BLaER1 (cell line): ENCODE measurements at regions not wholly inside any gene's neighbourhood (a gene's known extent, or its start where the extent isn't known, plus 50 kb on each side); places are given as distances from the start of the nearest gene placed in this dataset.
"Not testable (repeated sequence)": the region's sequence is repeated elsewhere in the genome, so short reads cannot be mapped to it uniquely, and the experiment has no call there.

Experiments
- H3K27ac ChIP-seq: shearing (Covaris generic); formaldehyde crosslinking; 2 replicates; pipeline ENCODE4 v1.8.1; 2022
- H3K27me3 ChIP-seq: shearing (Covaris generic); formaldehyde crosslinking; 2 replicates; pipeline ENCODE4 v1.8.1; 2022
- H3K36me3 ChIP-seq: shearing (Covaris generic); formaldehyde crosslinking; 2 replicates; pipeline ENCODE4 v1.8.1; 2022
- H3K4me1 ChIP-seq: shearing (Covaris generic); formaldehyde crosslinking; 2 replicates; pipeline ENCODE4 v1.8.1; 2022
- H3K4me2 ChIP-seq: shearing (Covaris generic); formaldehyde crosslinking; 2 replicates; pipeline ENCODE4 v1.8.1; 2022
- H3K4me3 ChIP-seq: shearing (Covaris generic); formaldehyde crosslinking; 2 replicates; pipeline ENCODE4 v1.8.1; 2022
- H3K9ac ChIP-seq: shearing (Covaris generic); formaldehyde crosslinking; 2 replicates; pipeline ENCODE4 v1.8.1; 2022
- H3K9me3 ChIP-seq: shearing (Covaris generic); formaldehyde crosslinking; 2 replicates; pipeline ENCODE4 v1.8.1; 2022
- H4K20me1 ChIP-seq: shearing (Covaris generic); formaldehyde crosslinking; 2 replicates; pipeline ENCODE4 v1.8.1; 2022
- Cebpa-rat ChIP-seq: shearing (Covaris generic); IDR thresholded peaks from 2 replicates; pipeline ENCODE4 v1.8.1; 2022

DNA sequence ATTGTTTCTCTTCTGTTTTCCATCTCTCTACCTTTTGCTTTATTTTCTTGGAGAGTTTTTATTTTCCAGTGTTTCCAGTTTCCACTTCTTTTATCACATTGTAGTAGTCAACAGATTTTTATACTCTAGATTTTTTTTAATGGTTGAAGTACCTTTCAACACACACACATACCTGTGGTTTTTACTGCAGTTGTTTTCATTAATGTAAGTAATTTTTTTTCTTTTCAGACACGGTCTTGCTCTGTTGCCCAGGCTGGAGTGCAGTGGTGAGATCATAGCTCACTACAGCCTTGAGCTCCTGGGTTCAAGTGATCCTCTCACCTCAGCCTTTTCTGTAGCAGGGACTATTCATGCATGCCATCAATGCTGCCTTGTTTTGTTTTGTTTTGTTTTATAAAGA, 472.5 kb upstream of the SGO1 start:
- no peaks in the 10 kb centered on the region for H4K20me1 ChIP-seq
- no peaks in the 10 kb centered on the region for H3K36me3 ChIP-seq
- H3K4me1 ChIP-seq: no peaks in the 10 kb centered on the region
- H3K9me3 ChIP-seq: no peaks in the 10 kb centered on the region
- H3K4me2 ChIP-seq: no peak overlapping the region
- H3K9ac ChIP-seq: no peak overlapping the region
- no peak overlapping the region for H3K4me3 ChIP-seq
- H3K27ac ChIP-seq: no peak overlapping the region
- TF ChIP-seq Cebpa-rat: no peak
- H3K27me3 ChIP-seq: no peaks in the 10 kb centered on the region

DNA sequence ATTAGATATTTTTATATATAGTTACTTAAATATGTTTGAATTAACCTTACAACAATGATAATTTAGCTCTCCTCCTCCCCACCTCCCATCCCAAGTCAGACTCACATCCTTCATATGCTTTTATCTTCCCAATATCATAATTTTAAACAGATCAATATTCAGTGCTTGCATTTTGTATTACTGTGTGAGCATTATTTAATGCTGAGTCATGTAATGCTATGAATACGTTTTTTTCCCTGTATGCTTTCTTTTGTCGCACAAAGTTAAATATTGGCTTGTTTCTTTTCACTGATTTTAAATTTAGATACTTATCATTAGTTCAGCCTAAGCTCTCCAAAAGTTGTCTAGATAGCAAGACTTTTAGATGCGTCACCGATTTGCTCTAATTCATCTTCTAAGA, 471.6 kb upstream of the SGO1 start:
- no peaks in the 10 kb centered on the region for H3K27me3 ChIP-seq
- no peak overlapping the region for H3K4me2 ChIP-seq
- no peak overlapping the region for H3K9ac ChIP-seq
- no peaks in the 10 kb centered on the region for H3K36me3 ChIP-seq
- no peak for TF ChIP-seq Cebpa-rat
- H3K27ac ChIP-seq: no peak overlapping the region
- H3K4me1 ChIP-seq: no peaks in the 10 kb centered on the region
- no peaks in the 10 kb centered on the region for H3K9me3 ChIP-seq
- no peaks in the 10 kb centered on the region for H4K20me1 ChIP-seq
- no peak overlapping the region for H3K4me3 ChIP-seq

DNA sequence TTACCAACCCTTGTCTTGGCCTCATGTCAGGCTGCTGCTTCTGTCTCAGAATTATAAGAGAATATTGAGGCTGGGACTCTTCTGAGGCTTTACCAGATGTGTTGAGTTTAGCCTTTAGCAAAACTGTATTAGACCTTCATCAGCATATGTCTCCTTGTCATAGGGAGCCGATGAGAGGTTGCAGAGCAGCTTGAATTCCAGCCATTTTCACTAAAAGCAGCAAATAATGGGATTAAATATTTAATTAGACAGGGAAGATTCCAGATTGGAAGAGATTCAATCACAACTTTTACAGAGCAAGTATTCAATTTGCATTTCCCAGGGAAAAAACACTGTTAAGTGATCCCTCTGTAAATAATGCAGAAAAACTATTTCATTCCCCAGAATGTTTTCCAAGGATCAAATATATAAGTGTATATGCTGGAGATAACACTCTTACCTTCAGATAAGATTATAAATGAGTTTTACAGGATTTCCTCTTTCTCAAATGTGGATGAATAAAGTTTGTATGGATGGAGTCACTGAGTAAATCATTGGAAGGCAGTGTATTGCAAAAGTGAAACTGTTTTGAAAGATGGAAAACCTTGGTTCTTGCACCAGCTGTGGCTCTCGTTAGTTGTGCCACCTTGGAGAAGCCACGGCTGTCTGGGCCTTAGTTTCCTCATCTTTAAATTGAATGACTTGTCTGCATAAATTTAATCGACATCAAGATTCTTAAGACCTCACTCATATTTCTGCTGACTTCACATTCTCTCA, 466.4 kb upstream of the SGO1 start:
- H3K27ac ChIP-seq: no peak overlapping the region
- no peak overlapping the region for H3K4me2 ChIP-seq
- no peak for TF ChIP-seq Cebpa-rat
- H3K9me3 ChIP-seq: no peaks in the 10 kb centered on the region
- no peaks in the 10 kb centered on the region for H3K27me3 ChIP-seq
- H3K36me3 ChIP-seq: no peaks in the 10 kb centered on the region
- no peaks in the 10 kb centered on the region for H3K4me1 ChIP-seq
- no peak overlapping the region for H3K9ac ChIP-seq
- no peaks in the 10 kb centered on the region for H4K20me1 ChIP-seq
- H3K4me3 ChIP-seq: no peak overlapping the region

DNA sequence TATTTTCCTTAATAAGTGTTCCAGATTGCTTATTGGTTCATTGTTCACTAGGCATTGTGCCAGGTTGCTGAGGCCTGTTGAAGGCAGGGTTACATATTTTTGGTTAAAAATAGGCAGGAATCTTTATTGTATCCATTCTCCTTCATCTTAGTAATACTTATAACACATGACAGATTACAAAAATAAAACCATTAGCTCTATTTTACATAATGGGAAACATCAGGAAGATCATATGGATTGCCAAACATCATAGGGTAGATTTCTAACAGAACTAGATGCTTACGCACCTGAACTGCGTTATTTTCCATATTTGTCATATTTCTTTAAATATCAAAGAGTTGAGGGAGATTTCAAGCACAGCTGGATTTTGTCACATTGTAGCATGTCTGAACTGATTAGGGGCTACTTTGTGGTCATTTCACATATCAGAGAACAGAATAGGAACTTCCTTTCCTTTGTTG, 462.9 kb upstream of the SGO1 start:
- H3K9ac ChIP-seq: no peak overlapping the region
- H3K36me3 ChIP-seq: no peaks in the 10 kb centered on the region
- H3K27me3 ChIP-seq: no peaks in the 10 kb centered on the region
- no peaks in the 10 kb centered on the region for H4K20me1 ChIP-seq
- H3K4me2 ChIP-seq: no peak overlapping the region
- TF ChIP-seq Cebpa-rat: no peak
- H3K4me3 ChIP-seq: no peak overlapping the region
- no peak overlapping the region for H3K27ac ChIP-seq
- H3K4me1 ChIP-seq: no peaks in the 10 kb centered on the region
- no peaks in the 10 kb centered on the region for H3K9me3 ChIP-seq

DNA sequence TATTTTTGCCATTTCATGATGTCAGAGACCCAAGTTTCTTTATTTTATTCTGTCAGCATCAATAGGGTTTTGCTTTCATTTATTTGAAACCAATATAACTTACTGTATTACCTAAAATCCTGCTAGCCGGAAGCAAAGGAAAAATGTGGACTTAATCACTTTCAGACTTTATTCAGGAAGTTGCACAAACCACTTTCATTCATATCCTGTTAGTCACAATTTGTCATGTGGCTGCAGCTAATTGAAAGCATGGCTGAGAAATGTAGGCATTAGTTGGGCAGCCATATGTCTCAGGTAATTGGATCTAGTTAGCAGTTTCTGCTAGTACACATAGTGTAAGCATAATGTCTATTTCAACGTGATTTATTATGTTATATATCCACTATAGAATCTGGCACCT, 462.3 kb upstream of the SGO1 start:
- no peak overlapping the region for H3K4me3 ChIP-seq

DNA sequence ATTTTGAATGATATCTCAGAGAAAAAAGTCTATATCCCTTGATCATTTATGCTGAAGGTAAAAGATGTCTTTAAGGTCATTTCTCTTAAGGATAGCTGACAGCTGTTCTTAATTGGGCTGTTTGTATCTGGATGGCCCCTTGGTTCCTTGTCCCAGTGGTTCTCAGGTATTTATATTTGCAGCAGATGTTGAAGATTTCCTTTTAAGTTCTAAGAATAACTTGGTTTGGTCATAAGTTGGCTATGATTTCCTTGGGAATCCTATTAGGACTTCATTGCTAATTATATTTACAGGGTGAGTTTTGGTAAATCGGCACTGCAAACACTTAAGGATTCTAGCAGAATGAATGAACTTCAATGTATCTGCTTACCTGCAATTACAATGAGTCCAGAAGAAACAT, 460.4 kb upstream of the SGO1 start:
- no peak for TF ChIP-seq Cebpa-rat
- Histone ChIP-seq H3K9ac (no peak overlapping the region), H3K9me3 (no peaks in the 10 kb centered on the region)

More for the DNA sequence above, 462.3 kb upstream of the SGO1 start:
- H3K4me1 ChIP-seq: no peaks in the 10 kb centered on the region
- H3K9ac ChIP-seq: no peak overlapping the region
- TF ChIP-seq Cebpa-rat: no peak
- H4K20me1 ChIP-seq: no peaks in the 10 kb centered on the region
- H3K9me3 ChIP-seq: no peaks in the 10 kb centered on the region
- no peaks in the 10 kb centered on the region for H3K27me3 ChIP-seq
- H3K36me3 ChIP-seq: no peaks in the 10 kb centered on the region
- no peak overlapping the region for H3K4me2 ChIP-seq
- no peak overlapping the region for H3K27ac ChIP-seq

DNA sequence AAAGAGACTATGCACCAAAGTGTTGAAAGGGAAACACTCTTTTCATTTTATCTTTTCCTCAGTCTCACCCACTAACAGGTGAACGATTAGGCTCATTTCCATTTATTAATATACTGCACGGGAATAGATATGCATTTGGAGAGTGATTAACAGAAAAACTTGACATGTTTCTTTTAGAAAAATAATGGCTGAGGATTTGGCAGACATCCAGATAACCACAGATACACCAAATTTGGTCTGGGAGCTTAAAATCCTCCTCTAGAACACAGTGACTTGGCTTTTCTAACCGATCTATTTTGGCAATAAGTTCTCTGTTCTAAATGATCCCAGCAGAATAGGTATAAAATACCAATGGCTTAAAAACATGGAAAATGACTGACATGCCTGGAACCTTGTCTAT, 459.3 kb upstream of the SGO1 start:
- Histone ChIP-seq H3K4me1 (no peaks in the 10 kb centered on the region), H3K4me3 (no peak overlapping the region)

More for the DNA sequence above, 460.4 kb upstream of the SGO1 start:
- no peak overlapping the region for H3K4me2 ChIP-seq
- no peak overlapping the region for H3K27ac ChIP-seq
- H3K36me3 ChIP-seq: no peaks in the 10 kb centered on the region
- no peaks in the 10 kb centered on the region for H4K20me1 ChIP-seq
- no peaks in the 10 kb centered on the region for H3K27me3 ChIP-seq
- H3K4me3 ChIP-seq: no peak overlapping the region
- no peaks in the 10 kb centered on the region for H3K4me1 ChIP-seq

DNA sequence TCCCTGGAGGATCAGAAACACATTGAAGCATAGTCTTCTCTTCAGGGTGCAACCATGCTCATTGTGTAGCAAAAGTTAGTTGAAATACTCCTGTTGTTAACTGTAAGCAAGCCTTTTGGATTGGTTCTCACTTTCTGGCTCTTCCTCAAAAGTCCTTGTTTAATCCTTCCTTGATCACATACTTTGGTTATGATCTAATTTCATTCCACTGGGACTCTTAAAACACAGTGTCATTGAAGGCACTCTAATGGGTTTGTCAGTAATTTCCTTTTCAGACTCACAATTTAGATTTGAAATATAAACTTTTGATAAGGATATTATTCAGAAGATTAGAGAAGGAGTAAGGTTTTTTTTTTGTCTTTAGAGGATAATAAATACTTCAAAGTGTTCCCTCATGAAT, 451.7 kb upstream of the SGO1 start:
- Histone ChIP-seq H3K4me1 (no peaks in the 10 kb centered on the region), H3K27ac (no peak overlapping the region)
- TF ChIP-seq Cebpa-rat: no peak

More for the DNA sequence above, 459.3 kb upstream of the SGO1 start:
- no peak overlapping the region for H3K4me2 ChIP-seq
- H3K9me3 ChIP-seq: no peaks in the 10 kb centered on the region
- no peak for TF ChIP-seq Cebpa-rat
- no peak overlapping the region for H3K9ac ChIP-seq
- no peaks in the 10 kb centered on the region for H4K20me1 ChIP-seq
- H3K27me3 ChIP-seq: no peaks in the 10 kb centered on the region
- no peak overlapping the region for H3K27ac ChIP-seq
- H3K36me3 ChIP-seq: no peaks in the 10 kb centered on the region

DNA sequence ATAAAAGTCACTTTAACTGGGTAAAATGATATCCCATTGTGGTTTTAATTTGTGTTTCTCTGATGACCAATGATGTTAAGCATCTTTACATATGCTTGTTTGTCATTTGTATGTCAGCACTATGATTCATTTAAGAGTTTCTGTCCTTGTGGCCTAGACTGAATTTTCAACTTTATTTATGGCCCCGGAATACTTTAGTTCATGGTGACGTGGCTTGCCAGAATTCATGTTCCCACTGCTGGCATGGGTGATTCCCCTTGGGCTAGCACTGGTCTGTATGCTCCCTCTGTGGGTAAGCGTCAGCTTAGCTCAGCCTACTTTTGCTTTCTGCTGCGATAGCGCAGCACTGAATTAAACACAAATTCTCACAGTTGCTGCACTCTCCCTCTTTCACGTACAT, 436.3 kb upstream of the SGO1 start:
- TF ChIP-seq Cebpa-rat: no peak
- Histone ChIP-seq H3K9ac (no peak overlapping the region), H4K20me1 (no peaks in the 10 kb centered on the region), H3K4me1 (no peaks in the 10 kb centered on the region), H3K27ac (no peak overlapping the region), H3K27me3 (no peaks in the 10 kb centered on the region), H3K9me3 (no peaks in the 10 kb centered on the region), H3K36me3 (no peaks in the 10 kb centered on the region), H3K4me2 (no peak overlapping the region), H3K4me3 (no peak overlapping the region)

More for the DNA sequence above, 451.7 kb upstream of the SGO1 start:
- Histone ChIP-seq H3K4me3 (no peak overlapping the region), H3K36me3 (no peaks in the 10 kb centered on the region), H3K9ac (no peak overlapping the region), H4K20me1 (no peaks in the 10 kb centered on the region), H3K4me2 (no peak overlapping the region), H3K27me3 (no peaks in the 10 kb centered on the region), H3K9me3 (no peaks in the 10 kb centered on the region)

DNA sequence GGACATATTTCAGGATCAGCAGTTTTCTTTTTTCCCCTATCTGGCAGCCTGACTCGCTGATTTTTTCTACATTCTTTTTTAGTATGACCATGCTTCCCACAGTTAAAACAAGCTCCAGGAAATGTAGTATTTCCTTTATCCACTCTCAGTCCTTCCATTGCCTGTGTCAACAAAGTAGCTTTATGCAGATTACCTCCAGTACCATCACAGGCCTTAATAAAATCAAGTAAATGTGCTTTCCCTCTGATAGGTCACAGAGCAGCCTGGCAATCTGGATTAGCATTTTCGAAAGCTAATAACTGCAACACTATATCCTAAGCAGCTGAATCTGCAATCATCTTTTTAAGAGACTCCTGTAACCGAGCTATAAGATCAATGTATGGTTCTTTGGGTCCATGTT, 432.6 kb upstream of the SGO1 start:
- H3K4me3 ChIP-seq, H4K20me1 ChIP-seq, H3K9ac ChIP-seq, H3K4me1 ChIP-seq, H3K36me3 ChIP-seq, H3K27me3 ChIP-seq, H3K27ac ChIP-seq, H3K4me2 ChIP-seq: not testable (repeated sequence)
- H3K9me3 ChIP-seq: peaks cover 18% of the 10 kb centered on the region

DNA sequence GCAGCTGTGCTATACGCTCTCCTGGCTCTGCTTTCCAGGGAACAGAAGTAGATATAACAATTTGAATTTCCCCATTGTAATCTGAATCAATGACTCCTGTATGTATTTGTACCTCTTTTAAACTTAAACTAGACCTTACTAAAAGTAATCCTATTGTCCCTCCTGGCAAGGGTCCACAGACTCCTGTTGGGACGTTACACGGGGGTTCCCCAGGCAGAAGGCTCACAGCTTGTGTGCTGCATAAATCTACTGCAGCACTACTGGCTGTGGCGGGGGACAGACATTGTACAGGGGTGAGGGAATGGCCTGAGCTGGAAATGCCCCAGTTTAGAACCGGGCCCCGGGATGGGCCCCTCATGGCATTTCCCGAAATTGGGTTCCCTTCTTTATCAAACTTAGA, 432.2 kb upstream of the SGO1 start:
- H3K4me2 ChIP-seq, H3K4me1 ChIP-seq, H4K20me1 ChIP-seq, H3K9ac ChIP-seq, H3K36me3 ChIP-seq, H3K27me3 ChIP-seq, H3K4me3 ChIP-seq, H3K27ac ChIP-seq: not testable (repeated sequence)
- H3K9me3 ChIP-seq: peaks cover 21% of the 10 kb centered on the region

DNA sequence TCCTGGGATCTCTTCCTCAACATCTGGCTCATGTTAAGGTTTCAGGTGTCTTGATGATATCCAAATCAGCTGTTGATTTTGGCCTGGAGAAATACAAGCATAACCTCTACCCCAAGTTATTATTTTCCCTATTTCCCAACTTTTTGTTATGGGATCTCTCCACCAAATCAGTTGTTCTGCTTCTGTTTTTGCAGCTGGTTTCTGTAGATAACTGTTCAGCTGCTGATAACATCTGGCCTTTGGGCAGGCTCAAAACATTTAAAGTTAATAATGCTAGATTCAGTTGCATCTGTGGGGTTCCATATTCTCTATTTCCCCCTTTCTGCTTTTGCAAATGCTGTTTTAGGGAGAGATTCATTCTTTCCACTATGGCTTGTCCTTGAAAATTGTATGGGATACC, 430.0 kb upstream of the SGO1 start:
- H4K20me1 ChIP-seq, H3K4me3 ChIP-seq, H3K36me3 ChIP-seq, H3K27ac ChIP-seq, H3K27me3 ChIP-seq, H3K4me1 ChIP-seq, H3K4me2 ChIP-seq, H3K9ac ChIP-seq: not testable (repeated sequence)
- H3K9me3 ChIP-seq: peaks cover 34% of the 10 kb centered on the region
